Activated T-cell treated with anti-CD3 and anti-CD28 coated beads, Interleukin-2, amount 50 U/mL, for 4 hours (primary cell): ENCODE measurements at regions not wholly inside any gene's neighbourhood (a gene's known extent, or its start where the extent isn't known, plus 50 kb on each side); places are given as distances from the start of the nearest gene placed in this dataset.

Experiments
- ATAC-seq, 2 donors: fragments of 200-7000 bp; cut with Tn5 transposase; one replicate each; pipeline ENCODE4 v1.10.0; 2021
- DNase-seq: peaks from one replicate; pipeline ENCODE4 v3.0.0-alpha.2; 2020
- H3K27me3 Mint-ChIP-seq: one replicate; pipeline ENCODE4 v1.8.0; 2021; ENCODE audit warnings: low read depth, mixed read lengths
- H3K36me3 Mint-ChIP-seq: one replicate; pipeline ENCODE4 v1.8.0; 2022; ENCODE audit warnings: mixed read lengths; ENCODE audit not compliant: insufficient read depth
- H3K4me1 Mint-ChIP-seq: one replicate; pipeline ENCODE4 v1.8.0; 2021; ENCODE audit warnings: low read depth, mixed read lengths
- H3K4me3 Mint-ChIP-seq: one replicate; pipeline ENCODE4 v1.8.0; 2021; ENCODE audit warnings: mild to moderate bottlenecking, moderate library complexity, mixed read lengths
- H3K9me3 Mint-ChIP-seq: one replicate; pipeline ENCODE4 v1.8.0; 2021; ENCODE audit warnings: mixed read lengths

DNA sequence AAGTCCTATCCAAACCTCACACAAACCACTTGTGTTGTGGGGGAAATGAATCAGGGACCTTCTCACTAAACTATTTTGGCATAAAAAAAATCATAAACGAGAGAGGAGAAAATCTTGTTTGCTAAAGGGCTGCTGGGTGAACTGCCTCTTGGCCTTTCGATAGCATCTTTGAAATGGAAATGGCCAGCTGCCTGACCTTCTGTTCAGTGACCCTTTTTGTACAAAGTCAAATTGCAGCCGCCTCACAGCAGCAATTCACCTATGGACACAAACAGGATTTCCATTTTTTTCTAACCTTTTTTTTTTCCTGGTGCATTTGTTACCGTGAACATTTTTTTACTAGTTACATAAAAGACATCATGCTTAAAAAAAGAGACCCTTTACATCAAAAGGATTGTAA is 89.0 kb upstream of the ONECUT1 start:
- no peaks in the 10 kb centered on the region for H3K36me3 Mint-ChIP-seq
- H3K9me3 Mint-ChIP-seq = no peaks in the 10 kb centered on the region
- H3K4me1 Mint-ChIP-seq = no peaks in the 10 kb centered on the region
- H3K4me3 Mint-ChIP-seq = no peak overlapping the region
- peaks cover 14% of the 10 kb centered on the region for H3K27me3 Mint-ChIP-seq
- DNase-seq (no peak), ATAC-seq (no peak)

DNA sequence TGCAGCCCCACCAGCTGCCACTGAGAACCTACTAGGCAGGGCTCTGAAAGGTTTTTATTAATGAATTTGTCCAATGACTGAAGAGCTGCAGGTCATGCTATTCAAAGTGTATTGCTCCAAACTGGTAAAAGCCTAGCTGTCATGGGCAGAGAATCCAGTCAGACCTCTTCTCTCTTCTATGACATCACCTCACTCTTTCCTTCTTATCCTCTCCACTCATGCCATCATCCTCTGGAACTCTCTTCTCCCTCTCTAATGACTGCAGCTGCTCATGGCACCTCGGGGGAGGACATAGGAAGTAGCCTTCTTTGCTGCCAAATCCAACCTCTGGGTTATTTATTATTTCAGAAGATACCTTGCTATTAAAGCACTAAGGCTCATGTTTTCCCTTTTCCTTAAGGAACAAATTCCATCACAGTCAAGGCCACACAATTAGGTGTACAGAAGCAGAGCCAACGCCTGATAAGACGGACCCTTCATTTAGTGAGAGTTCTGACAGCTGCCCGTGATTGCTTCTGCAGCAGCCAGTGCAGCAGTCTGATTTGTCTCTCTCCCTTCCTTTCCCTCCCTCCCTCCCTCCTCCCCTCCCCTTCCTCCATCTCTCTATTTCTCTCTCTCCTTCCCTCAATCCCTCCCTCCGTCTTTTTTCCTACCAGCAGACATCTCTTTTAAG is 87.0 kb upstream of the ONECUT1 start:
- Mint-ChIP-seq H3K36me3 (no peaks in the 10 kb centered on the region), H3K4me1 (no peaks in the 10 kb centered on the region), H3K4me3 (no peak overlapping the region), H3K9me3 (no peaks in the 10 kb centered on the region), H3K27me3 (peaks cover 16% of the 10 kb centered on the region)
- DNase-seq = no peak
- no peak for ATAC-seq

DNA sequence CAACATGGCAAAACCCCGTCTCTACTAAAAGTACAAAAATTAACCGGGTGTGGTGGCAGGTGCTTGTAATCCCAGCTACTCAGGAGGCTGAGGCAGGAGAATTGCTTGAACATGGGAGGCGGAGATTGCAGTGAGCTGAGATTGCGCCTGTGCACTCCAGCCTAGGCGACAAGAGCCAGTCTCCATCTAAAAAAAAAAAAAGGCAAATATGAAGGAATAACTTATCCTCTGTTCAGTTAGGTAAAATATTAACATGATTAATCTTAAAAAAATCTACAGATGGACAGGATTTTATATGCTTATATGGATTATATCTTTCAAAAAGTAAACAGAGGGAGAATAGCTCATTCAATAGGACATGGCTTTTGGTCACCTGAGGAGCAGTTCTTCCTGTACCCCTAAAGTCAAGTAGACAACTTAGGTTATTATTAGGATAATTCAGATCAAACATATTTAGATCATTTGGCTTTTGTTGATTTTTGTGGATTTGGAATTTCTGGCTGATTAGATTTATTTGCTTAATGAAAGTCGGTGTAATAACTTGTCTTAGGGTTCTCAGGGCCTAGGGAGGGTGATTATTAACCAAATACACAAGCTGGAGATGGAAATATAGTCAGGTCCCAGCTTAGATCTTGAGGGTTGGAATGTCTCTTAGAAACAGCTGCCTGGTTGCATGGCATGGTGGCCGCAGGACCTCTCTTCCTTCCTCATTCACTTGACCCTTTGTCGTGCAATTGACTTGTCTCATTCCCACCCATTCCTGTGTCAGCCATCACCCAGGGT is 82.1 kb upstream of the ONECUT1 start:
- DNase-seq (no peak), ATAC-seq (no peak)
- peaks cover 19% of the 10 kb centered on the region for H3K27me3 Mint-ChIP-seq
- no peaks in the 10 kb centered on the region for H3K36me3 Mint-ChIP-seq
- H3K9me3 Mint-ChIP-seq = peaks cover 2% of the 10 kb centered on the region
- no peaks in the 10 kb centered on the region for H3K4me1 Mint-ChIP-seq
- no peak overlapping the region for H3K4me3 Mint-ChIP-seq

DNA sequence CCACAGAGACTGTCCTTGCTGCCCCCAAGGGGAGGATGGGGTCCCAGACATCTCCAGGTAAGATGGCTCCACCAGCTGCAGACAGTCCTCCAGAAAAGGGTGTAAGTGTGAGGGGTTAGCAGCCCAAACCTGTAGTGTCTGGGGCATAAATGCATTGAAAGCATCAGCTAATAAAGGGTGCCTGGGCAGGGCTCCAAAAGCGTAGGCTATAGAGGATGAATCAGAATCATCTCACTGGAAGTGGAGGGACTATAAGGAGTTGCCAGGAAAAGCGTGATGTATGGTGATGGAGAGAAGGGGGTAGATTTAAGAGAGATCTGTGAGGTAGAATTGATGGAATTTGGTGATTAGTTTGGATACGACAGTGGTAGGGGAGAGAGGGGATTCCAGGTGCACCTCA is 79.9 kb upstream of the ONECUT1 start:
- peaks cover 2% of the 10 kb centered on the region for H3K36me3 Mint-ChIP-seq
- DNase-seq (no peak), ATAC-seq (no peak)
- H3K9me3 Mint-ChIP-seq = peaks cover 16% of the 10 kb centered on the region
- no peaks in the 10 kb centered on the region for H3K4me1 Mint-ChIP-seq
- peaks cover 17% of the 10 kb centered on the region for H3K27me3 Mint-ChIP-seq
- H3K4me3 Mint-ChIP-seq = no peak overlapping the region

DNA sequence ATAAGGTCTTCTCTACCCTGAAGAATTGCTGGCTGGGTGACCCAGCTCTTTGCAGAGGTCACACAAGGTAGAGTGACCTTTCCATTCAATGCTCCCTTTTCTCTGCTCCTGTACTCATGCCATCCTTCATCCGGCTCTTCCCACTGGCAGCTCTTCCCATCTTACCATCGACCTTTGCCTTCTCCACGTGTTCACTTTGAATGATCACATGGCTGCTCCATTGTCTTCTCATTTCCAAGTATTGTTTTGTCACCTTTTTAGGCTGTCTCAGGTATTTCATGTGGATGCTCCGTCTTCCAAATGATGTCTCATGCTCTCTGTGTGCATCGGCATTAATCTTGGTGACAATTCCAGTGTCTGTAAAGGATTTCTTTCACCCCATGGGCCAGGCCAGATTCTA is 76.6 kb upstream of the ONECUT1 start:
- DNase-seq (no peak), ATAC-seq (no peak)
- Mint-ChIP-seq H3K4me1 (no peaks in the 10 kb centered on the region), H3K9me3 (peaks cover 19% of the 10 kb centered on the region), H3K36me3 (peaks cover 2% of the 10 kb centered on the region), H3K27me3 (peaks cover 16% of the 10 kb centered on the region), H3K4me3 (no peak overlapping the region)

DNA sequence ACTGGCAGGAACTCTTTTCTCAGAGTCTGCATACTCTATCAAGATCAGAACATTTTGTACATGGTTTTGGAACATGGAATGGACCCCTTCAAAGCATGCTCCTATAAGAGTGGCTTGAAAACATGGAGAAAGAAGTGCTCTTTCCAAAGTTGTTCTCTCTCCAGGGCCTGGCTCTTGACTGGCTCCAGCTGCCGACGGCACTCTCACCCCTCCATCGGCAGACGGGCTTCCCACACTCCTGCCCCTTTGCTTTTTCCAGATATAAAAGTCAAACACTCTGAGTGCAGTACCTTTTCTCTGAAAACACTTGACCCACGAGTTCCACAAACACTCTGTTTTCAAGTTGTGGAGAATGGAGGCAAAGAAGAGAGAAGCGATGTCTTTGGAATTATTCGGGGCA is 72.5 kb upstream of the ONECUT1 start:
- Mint-ChIP-seq H3K9me3 (peaks cover 19% of the 10 kb centered on the region), H3K27me3 (peaks cover 8% of the 10 kb centered on the region), H3K36me3 (peaks cover 2% of the 10 kb centered on the region), H3K4me1 (no peaks in the 10 kb centered on the region), H3K4me3 (no peak overlapping the region)
- DNase-seq (no peak), ATAC-seq (no peak)

DNA sequence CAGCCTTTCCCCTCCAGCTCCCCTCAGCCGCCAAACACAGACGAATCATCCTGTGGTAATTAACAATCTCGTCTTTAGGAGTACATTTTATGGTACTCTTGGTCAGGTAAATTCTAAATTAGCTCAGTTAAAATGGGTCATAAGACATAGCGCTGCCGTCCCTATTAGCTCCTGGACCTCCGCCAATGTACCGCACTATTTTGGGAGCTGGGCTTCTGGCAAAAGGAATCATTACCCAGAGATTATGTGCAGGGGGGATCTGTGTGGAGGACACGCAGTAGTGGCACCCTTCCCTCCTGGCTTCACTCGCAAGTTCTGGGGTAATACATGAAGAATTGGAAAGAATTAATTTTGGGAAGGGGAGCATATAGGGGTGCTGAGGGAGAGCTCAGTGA is 68.6 kb upstream of the ONECUT1 start:
- no peak for DNase-seq
- Mint-ChIP-seq H3K9me3 (no peaks in the 10 kb centered on the region), H3K4me1 (no peaks in the 10 kb centered on the region), H3K36me3 (no peaks in the 10 kb centered on the region), H3K27me3 (peaks cover 11% of the 10 kb centered on the region), H3K4me3 (no peak overlapping the region)
- ATAC-seq = no peak

DNA sequence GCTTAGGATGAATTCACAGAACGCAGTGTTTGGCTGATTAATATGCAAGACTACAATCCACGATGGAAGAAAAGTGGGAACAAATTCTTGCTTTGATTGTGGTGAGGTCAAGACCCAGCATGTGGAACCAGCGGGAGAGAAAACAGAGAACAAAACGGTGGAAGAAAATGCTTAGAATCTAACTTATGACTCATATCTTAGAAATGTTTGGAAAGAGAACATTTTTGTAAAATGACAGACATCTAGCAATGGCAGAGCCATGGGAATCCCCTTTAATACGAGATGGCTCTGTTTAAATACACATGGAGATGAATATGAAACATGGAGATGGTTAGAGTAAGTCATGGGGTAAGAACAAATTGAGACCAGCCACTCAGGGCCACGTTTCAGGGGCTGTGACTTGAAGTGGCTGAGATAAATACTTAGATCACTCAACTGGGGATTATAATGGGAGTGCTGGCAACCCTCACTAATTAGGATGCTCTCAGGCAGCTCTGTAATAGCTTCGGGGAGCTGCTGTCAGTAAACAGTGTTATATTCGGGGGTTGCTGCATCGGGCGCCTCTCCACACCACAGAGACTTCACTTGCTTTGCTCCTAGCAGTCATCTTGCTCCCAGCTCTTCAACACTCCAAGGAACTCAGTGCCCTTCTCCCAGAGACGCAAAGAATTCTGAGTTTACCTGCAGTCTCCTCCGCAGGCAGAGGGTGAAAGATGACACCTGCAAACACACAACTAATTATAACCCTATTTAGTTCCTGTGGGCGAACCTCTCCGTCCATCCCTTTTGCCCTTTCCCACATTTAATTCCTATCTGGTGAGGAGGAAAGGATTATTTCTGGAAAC is 68.0 kb upstream of the ONECUT1 start:
- Mint-ChIP-seq H3K4me1 (no peaks in the 10 kb centered on the region), H3K9me3 (no peaks in the 10 kb centered on the region), H3K36me3 (no peaks in the 10 kb centered on the region), H3K4me3 (no peak overlapping the region), H3K27me3 (peaks cover 11% of the 10 kb centered on the region)
- ATAC-seq (no peak), DNase-seq (no peak)

DNA sequence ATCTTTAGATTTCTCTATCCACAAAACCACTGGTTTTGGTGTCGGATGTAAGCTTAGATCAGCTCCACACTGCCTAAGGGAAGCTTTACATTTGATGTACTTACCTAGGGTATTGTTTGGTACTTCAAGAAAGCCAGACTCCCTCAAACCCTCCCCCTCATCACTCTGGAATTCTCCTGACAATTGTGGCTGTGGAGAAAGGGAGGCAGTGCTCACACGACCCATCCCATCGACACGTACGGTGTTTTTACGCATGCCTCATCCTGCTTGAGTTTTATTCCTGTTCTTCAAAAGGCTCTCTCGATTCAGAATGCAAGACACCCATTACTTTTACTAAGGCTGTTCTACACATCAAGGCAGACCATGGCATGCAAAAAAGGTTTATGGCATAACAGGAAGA is 67.3 kb upstream of the ONECUT1 start:
- Mint-ChIP-seq H3K4me3 (no peak overlapping the region), H3K9me3 (no peaks in the 10 kb centered on the region), H3K27me3 (peaks cover 11% of the 10 kb centered on the region), H3K4me1 (no peaks in the 10 kb centered on the region), H3K36me3 (no peaks in the 10 kb centered on the region)
- DNase-seq (no peak), ATAC-seq (no peak)

DNA sequence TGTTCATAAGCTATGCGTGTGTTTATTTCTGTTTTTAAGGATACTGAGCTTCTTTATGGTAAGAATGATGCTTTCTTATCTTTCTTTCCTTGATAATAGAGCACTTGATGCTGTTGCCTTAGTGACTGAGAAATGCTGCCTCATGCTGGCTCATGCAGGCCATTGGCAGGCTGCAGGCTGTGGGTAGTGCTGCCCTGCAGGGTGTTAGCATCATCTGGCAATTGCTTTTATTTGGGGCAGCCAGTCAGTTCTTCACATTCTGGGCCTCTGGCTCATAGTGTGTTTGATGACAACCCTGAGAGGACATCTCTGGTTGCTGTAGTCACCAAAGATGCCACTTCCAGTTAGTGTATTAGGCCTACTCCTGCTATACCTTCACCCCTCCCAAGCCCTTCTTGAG is 66.2 kb upstream of the ONECUT1 start:
- H3K36me3 Mint-ChIP-seq = no peaks in the 10 kb centered on the region
- no peak for ATAC-seq

DNA sequence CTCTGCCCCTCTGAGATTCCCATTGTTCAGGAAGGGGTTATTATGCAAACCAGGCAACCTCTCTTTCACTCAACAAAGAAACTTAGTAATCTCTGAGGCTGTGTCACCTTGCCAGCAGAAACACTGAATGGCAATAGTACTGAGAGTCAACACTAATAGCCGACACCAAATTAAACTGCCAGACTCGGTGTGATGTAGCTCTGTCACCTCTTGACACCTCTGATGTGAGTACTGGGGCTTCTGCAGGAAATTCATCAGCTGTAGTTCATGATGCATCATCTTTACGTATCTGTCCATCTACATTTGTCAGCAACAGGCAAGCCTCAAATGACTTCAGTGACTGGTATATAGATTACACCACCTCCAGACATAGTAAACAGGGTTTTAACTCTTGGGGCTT is 65.0 kb upstream of the ONECUT1 start:
- ATAC-seq (no peak), DNase-seq (no peak)
- Mint-ChIP-seq H3K36me3 (no peaks in the 10 kb centered on the region), H3K4me1 (no peaks in the 10 kb centered on the region), H3K9me3 (no peaks in the 10 kb centered on the region), H3K27me3 (peaks cover 8% of the 10 kb centered on the region), H3K4me3 (no peak overlapping the region)

More for the DNA sequence above, 66.2 kb upstream of the ONECUT1 start:
- Mint-ChIP-seq H3K9me3 (no peaks in the 10 kb centered on the region), H3K27me3 (peaks cover 12% of the 10 kb centered on the region), H3K4me3 (no peak overlapping the region), H3K4me1 (no peaks in the 10 kb centered on the region)
- no peak for DNase-seq

DNA sequence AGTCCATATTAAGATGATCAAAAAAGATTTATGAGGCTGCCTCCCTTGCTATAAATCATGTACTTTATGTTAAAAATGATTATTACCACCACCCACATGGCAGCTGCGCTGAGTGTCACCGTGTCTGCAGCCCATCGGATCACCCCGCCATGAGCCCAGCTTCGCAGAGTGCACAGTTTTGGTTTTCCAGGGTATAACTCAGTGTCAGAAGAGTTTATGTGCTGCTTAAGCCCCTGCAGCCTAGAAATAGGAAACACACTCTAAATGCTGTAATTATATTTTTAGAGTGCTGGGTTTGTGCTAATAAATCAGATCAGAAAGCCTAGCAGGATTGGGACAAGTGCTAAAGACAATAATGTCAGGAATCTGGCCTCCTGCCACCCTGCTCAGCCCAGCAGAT is 54.7 kb upstream of the ONECUT1 start:
- Mint-ChIP-seq H3K4me1 (no peaks in the 10 kb centered on the region), H3K27me3 (peaks cover 14% of the 10 kb centered on the region), H3K9me3 (peaks cover 4% of the 10 kb centered on the region), H3K4me3 (no peak overlapping the region), H3K36me3 (no peaks in the 10 kb centered on the region)
- DNase-seq = no peak
- ATAC-seq = no peak
